Common myeloid progenitor, CD34-positive (primary cell): ENCODE measurements at regions not wholly inside any gene's neighbourhood (a gene's known extent, or its start where the extent isn't known, plus 50 kb on each side); places are given as distances from the start of the nearest gene placed in this dataset.

Source experiments
- CTCF ChIA-PET: fragments of 350-600 bp; sonication (Branson Sonifier 250); formaldehyde crosslinking; loops from one replicate; lab custom pipeline; 2021; ENCODE audit warnings: antibody characterized with exemption; lab: Charles Lee
- POLR2A ChIA-PET: fragments of 350-600 bp; sonication (Branson Sonifier 250); formaldehyde crosslinking; loops from one replicate; lab custom pipeline; 2021; ENCODE audit warnings: antibody characterized with exemption; lab: Charles Lee
- DNase-seq, 3 donors: peaks; one replicate each; pipeline versions ENCODE4 v3.0.0 to v3.0.0-alpha.2; 2013
- H3K27ac ChIP-seq, 2 experiments: 1 replicate in 1 of 2; 2 replicates in 1 of 2; pipeline ENCODE4 v1.7.0; 2013; ENCODE audit warnings: inconsistent platforms in 2 of 2, low read length in 2 of 2, mild to moderate bottlenecking in 2 of 2, low read depth in 1 of 2, moderate library complexity in 1 of 2; ENCODE audit not compliant: severe bottlenecking in 2 of 2, insufficient read depth in 1 of 2, poor library complexity in 1 of 2
- H3K27me3 ChIP-seq, 5 experiments: replicated peaks in 2 of 5; 1 replicate in 3 of 5; 2 replicates in 2 of 5; pipeline versions ENCODE4 v1.6.1 to v1.7.0; 2013; ENCODE audit warnings: low read length in 4 of 5, mild to moderate bottlenecking in 2 of 5, moderate library complexity in 2 of 5, inconsistent platforms in 1 of 5; ENCODE audit not compliant: insufficient read depth in 5 of 5, control insufficient read depth in 4 of 5
- H3K36me3 ChIP-seq, 4 experiments: 1 replicate in 2 of 4; 2 replicates in 2 of 4; pipeline versions ENCODE4 v1.6.1 to v1.7.0; 2013; ENCODE audit warnings: low read length in 3 of 4, control low read depth in 1 of 4, mild to moderate bottlenecking in 1 of 4; ENCODE audit not compliant: control insufficient read depth in 4 of 4, insufficient read depth in 4 of 4
- H3K4me1 ChIP-seq, 4 experiments: 1 replicate in 3 of 4; 2 replicates in 1 of 4; pipeline versions ENCODE4 v1.6.1 to v1.7.1; 2013; ENCODE audit warnings: low read length in 3 of 4, mild to moderate bottlenecking in 3 of 4, control low read depth in 1 of 4, inconsistent platforms in 1 of 4, moderate library complexity in 1 of 4; ENCODE audit not compliant: control insufficient read depth in 4 of 4, insufficient read depth in 4 of 4; ENCODE audit errors: control extremely low read depth in 1 of 4
- H3K4me3 ChIP-seq, 7 experiments: 1 replicate in 4 of 7; 2 replicates in 3 of 7; pipeline versions ENCODE4 v1.5.1 to v1.7.0; 2013; ENCODE audit warnings: mild to moderate bottlenecking in 7 of 7, low read length in 6 of 7, moderate library complexity in 6 of 7, inconsistent platforms in 2 of 7, low read depth in 2 of 7, control low read depth in 1 of 7; ENCODE audit not compliant: insufficient read depth in 4 of 7, control insufficient read depth in 1 of 7; ENCODE audit errors: extremely low read depth in 1 of 7
- H3K9me3 ChIP-seq, 5 experiments: 1 replicate in 4 of 5; 2 replicates in 1 of 5; pipeline versions ENCODE4 v1.6.1 to v1.7.1; 2013; ENCODE audit warnings: low read length in 4 of 5, mild to moderate bottlenecking in 2 of 5, inconsistent platforms in 1 of 5, low read depth in 1 of 5, moderate library complexity in 1 of 5; ENCODE audit not compliant: control insufficient read depth in 4 of 5, insufficient read depth in 2 of 5; ENCODE audit errors: control extremely low read depth in 1 of 5
- WGBS: methylation state at CpG from one replicate; pipeline ENCODE4 v1.1.5; 2013; ENCODE audit not compliant: insufficient coverage; 5-methylcytosine and 5-hydroxymethylcytosine counted together

GRCh38 chr5:72040513-72040912 is 66.8 kb upstream of the MAP1B start:
- Histone ChIP-seq H3K27ac (no peak overlapping the region), H3K27me3 (peaks cover 0 to 20% (median 4%) of the 10 kb centered on the region in 5 experiments), H3K4me1 (no peaks in the 10 kb centered on the region), H3K36me3 (no peaks in the 10 kb centered on the region), H3K4me3 (no peak overlapping the region), H3K9me3 (no peaks in the 10 kb centered on the region)
- DNase-seq, result no peak
- CTCF ChIA-PET, result interaction anchor here (0.6 kb wide), 1 partner anchor 43 kb away, joined by 3 read pairs; no protein-coding TSS in a partner anchor
- POLR2A ChIA-PET, result interaction anchor here (0.6 kb wide), 1 partner anchor 295 kb away, joined by 4 read pairs; no protein-coding TSS in a partner anchor

- whole genome bisulfite sequencing, result 90% methylated on average over 2 of the region's 2 CpGs
- Histone ChIP-seq H3K9me3 (no peaks in the 10 kb centered on the region), H3K27ac (no peak overlapping the region), H3K4me1 (no peaks in the 10 kb centered on the region), H3K4me3 (no peak overlapping the region), H3K27me3 (peaks cover 0 to 12% (median 4%) of the 10 kb centered on the region in 5 experiments), H3K36me3 (no peaks in the 10 kb centered on the region)
- no peak for DNase-seq
- ChIA-PET CTCF (no interaction called here), POLR2A (no interaction called here)
Observed at GRCh38 chr5:72041654-72042053, 65.6 kb upstream of the MAP1B start.

GRCh38 chr5:72042097-72042496 is 65.2 kb upstream of the MAP1B start:
- H3K27ac ChIP-seq, result no peak overlapping the region
- ChIA-PET CTCF (no interaction called here), POLR2A (no interaction called here)
- H3K4me1 ChIP-seq, result no peaks in the 10 kb centered on the region
- H3K4me3 ChIP-seq, result no peak overlapping the region
- 100% methylated on average over 1 of the region's 1 CpG for WGBS
- H3K9me3 ChIP-seq, result no peaks in the 10 kb centered on the region
- no peaks in the 10 kb centered on the region for H3K36me3 ChIP-seq
- DNase-seq, result no peak
- H3K27me3 ChIP-seq, result peaks cover 0 to 12% (median 4%) of the 10 kb centered on the region in 5 experiments

- WGBS, result no CpG with 5 or more reads among the region's 1 CpG
- CTCF ChIA-PET, result interaction anchor here (0.6 kb wide), 1 partner anchor 251 kb away, joined by 3 read pairs; no protein-coding TSS in a partner anchor
- no peak for DNase-seq
- Histone ChIP-seq H3K36me3 (no peaks in the 10 kb centered on the region), H3K4me3 (no peak overlapping the region), H3K27ac (no peak overlapping the region), H3K4me1 (no peaks in the 10 kb centered on the region), H3K9me3 (peaks cover 0 to 5% (median 0%) of the 10 kb centered on the region in 5 experiments), H3K27me3 (peaks cover 0 to 11% (median 2%) of the 10 kb centered on the region in 5 experiments)
- POLR2A ChIA-PET, result no interaction called here
Observed at GRCh38 chr5:72045692-72046091, 61.6 kb upstream of the MAP1B start.

GRCh38 chr5:72046106-72046505 is 61.2 kb upstream of the MAP1B start:
- H3K4me3 ChIP-seq, result no peak overlapping the region
- ChIA-PET CTCF (interaction anchor here (0.6 kb wide), 1 partner anchor 252 kb away, joined by 3 read pairs; no protein-coding TSS in a partner anchor), POLR2A (no interaction called here)
- H3K36me3 ChIP-seq, result no peaks in the 10 kb centered on the region
- no peaks in the 10 kb centered on the region for H3K4me1 ChIP-seq
- no peak for DNase-seq
- H3K9me3 ChIP-seq, result peaks cover 0 to 5% (median 0%) of the 10 kb centered on the region in 5 experiments
- no peak overlapping the region for H3K27ac ChIP-seq
- H3K27me3 ChIP-seq, result peaks cover 0 to 13% (median under 1%) of the 10 kb centered on the region in 5 experiments
- no CpG with 5 or more reads among the region's 1 CpG for WGBS

- Histone ChIP-seq H3K4me1 (no peaks in the 10 kb centered on the region), H3K27me3 (peaks cover 0 to 11% (median 2%) of the 10 kb centered on the region in 5 experiments), H3K36me3 (no peaks in the 10 kb centered on the region), H3K4me3 (no peak overlapping the region), H3K27ac (no peak overlapping the region), H3K9me3 (no peaks in the 10 kb centered on the region)
- 100% methylated on average over 1 of the region's 1 CpG for WGBS
- CTCF ChIA-PET, result no interaction called here
- no peak for DNase-seq
- POLR2A ChIA-PET, result no interaction called here
Observed at GRCh38 chr5:72055636-72056035, 51.6 kb upstream of the MAP1B start.
